GM12875 (cell line): ENCODE measurements at regions not wholly inside any gene's neighbourhood (a gene's known extent, or its start where the extent isn't known, plus 50 kb on each side); places are given as distances from the start of the nearest gene placed in this dataset.

ENCODE experiments used
- H3K4me3 ChIP-seq: one replicate; pipeline ENCODE4 v1.5.1; 2011; ENCODE audit warnings: low read depth, low read length, control low read depth
- CTCF ChIP-seq: IDR thresholded peaks from 2 replicates; pipeline ENCODE4 v1.5.1; 2011; ENCODE audit warnings: low read depth, mild to moderate bottlenecking, control low read depth, inconsistent platforms, low read length, moderate library complexity, borderline replicate concordance; ENCODE audit not compliant: insufficient read depth

GRCh38 chr12:46884362-46884761 is 58.6 kb upstream of the SLC38A4 start:
- TF ChIP-seq CTCF: no peak
- H3K4me3 ChIP-seq: no peak overlapping the region

- TF ChIP-seq CTCF: no peak
- H3K4me3 ChIP-seq: no peak overlapping the region
Observed at GRCh38 chr12:46886541-46887041, 60.8 kb upstream of the SLC38A4 start.

- no peak overlapping the region for H3K4me3 ChIP-seq
- TF ChIP-seq CTCF: no peak
Observed at GRCh38 chr12:46887870-46888269, 62.1 kb upstream of the SLC38A4 start.

- TF ChIP-seq CTCF: no peak
- H3K4me3 ChIP-seq: no peak overlapping the region
Observed at GRCh38 chr12:46888568-46888967, 62.8 kb upstream of the SLC38A4 start.

- TF ChIP-seq CTCF: no peak
- no peak overlapping the region for H3K4me3 ChIP-seq
Observed at GRCh38 chr12:46891306-46891705, 65.5 kb upstream of the SLC38A4 start.

GRCh38 chr12:46892034-46892705 is 66.4 kb upstream of the SLC38A4 start:
- H3K4me3 ChIP-seq: no peak overlapping the region
- no peak for TF ChIP-seq CTCF

GRCh38 chr12:46892887-46893286 is 67.1 kb upstream of the SLC38A4 start:
- no peak for TF ChIP-seq CTCF
- no peak overlapping the region for H3K4me3 ChIP-seq
